ENCODE measurements at regions not wholly inside any gene's neighbourhood (a gene's known extent, or its start where the extent isn't known, plus 50 kb on each side); places are given as distances from the start of the nearest gene placed in this dataset.

- TF ChIP-seq CTCF (conservative IDR thresholded peaks at IDR 0.05; ENCODE audit: low read length) (no peak), EZH2phosphoT487 (IDR thresholded peaks at IDR 0.05; ENCODE audit: borderline replicate concordance) (no peak)
Observed at GRCh38 chr17:79179334-79179733, 104.7 kb downstream of the ENGASE start.
